Left renal pelvis (tissue), 4 donors: ENCODE measurements at regions not wholly inside any gene's neighbourhood (a gene's known extent, or its start where the extent isn't known, plus 50 kb on each side); places are given as distances from the start of the nearest gene placed in this dataset.
"Not testable (repeated sequence)": the region's sequence is repeated elsewhere in the genome, so short reads cannot be mapped to it uniquely, and the experiment has no call there.

Source experiments
- DNase-seq, 4 donors: peaks; one replicate each; pipeline ENCODE4 v3.0.0-alpha.2; 2013; ENCODE audit warnings: low read depth in 4 of 4, low spot score in 3 of 4

DNA sequence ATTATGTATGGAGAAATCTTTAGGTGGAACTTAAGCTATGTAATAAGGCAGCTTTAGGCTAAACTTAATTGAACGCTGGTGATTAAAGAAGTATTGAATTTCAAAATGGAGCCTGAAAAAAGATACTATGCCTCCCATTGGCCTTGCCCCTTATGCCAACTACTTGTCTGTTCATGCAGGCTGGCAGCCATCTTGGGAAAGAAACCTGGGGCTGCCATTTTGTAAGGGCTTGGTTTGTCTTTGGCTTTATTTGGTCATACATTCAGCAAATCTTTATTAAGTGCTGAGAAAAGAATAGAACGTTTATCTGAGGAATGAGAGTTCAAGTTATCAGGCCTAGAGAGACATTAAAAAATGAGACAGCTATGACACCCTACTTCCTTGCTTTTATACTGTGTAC, 231.3 kb downstream of the KCNE4 start:
- DNase-seq: no peak

DNA sequence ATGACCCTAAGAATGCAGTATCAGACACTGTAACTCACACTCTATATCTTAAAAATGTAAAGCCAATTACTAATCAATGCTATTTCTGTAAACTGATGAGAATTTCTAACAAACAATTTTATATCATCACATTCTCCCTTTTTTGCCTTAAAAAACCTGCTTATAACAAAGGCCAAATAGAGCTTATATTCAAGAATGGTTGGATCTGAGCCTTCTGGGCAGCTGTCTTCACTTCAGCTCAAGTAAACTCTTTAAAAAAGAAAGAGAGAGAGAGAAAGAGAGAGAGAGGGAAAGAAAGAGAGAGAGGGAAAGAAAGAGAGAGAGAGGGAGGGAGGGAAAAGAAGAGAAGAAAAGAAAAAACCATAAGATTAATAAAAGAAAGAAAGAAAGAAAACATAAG, 231.8 kb downstream of the KCNE4 start:
- no peak for DNase-seq

DNA sequence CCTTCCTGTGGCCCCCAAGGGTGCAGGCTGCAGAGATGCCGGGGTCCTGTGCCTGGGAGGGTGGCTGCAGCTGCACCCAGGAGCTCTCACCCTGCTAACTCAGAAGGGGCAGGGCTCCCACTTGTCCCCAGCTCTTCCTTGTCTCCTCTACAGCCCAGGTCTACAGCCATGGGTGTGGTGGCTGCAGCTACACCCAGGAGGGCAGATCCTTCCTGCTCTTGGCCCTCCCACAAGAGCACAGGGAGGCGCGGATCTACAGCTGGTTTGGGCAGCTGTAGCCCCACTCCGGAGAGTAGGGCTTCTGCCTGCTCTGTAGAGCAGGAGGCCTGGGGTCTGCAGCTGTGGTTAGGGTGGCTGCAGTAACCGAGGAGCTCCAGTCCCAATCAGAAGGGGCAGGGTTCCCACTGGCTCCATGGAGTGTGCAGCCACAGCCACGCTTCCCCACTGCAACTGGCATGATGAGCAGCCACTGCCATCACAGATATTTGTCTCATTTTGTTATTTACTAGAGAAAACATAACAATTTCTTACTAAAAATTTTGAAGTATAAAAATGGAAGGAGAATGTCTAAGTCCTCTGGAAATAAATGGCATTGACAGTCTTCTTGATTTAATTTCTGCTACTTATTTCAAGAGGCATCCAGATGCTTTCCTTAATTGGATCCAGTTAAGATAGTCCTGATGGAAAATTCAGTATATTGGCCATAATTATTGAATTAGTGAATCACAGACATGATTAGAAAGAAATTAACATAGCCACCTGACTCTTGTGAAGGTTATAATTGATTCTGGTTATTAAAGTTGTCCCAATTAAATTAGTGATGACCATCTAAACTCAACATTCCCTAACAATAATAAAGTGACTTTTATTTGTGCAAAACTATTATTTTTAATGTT, 233.6 kb downstream of the KCNE4 start:
- no peak for DNase-seq

DNA sequence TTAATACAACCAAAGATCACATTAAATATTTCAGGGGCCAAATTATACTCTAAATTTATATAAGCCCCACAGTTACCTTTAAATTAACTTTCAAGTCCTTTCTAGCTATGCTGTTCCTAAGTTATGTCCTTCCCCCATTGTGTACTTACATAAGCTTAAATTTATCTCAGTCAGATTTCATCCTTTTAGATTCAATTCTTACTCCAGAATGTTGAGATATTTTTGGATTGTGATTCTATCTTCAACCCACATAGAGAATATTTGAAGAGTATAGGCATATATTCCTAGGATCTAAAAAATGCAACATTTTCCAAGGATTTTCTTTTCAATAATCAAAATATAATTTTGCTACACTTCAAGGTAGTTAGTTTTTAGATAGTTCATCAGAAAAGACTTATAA, 242.8 kb downstream of the KCNE4 start:
- DNase-seq: no peak

DNA sequence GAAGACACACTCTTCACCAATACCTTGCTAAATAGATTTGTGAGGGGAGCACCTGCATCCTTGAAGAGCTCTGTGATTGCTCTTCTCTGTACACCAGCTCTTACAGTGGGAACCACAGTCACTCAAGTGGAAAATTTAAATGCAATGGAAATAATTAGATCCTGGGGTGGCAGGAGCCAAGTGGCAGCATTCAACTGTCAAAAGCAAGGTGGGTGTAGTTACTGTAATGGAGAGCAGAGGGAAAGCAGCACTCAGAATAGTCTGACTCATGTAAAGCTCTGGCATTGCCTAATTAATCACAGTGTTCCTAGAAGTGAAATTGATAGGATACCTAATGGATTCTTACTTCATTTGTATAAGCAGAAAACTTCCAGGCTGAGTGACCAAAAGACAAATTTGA, 245.8 kb downstream of the KCNE4 start:
- DNase-seq: no peak

DNA sequence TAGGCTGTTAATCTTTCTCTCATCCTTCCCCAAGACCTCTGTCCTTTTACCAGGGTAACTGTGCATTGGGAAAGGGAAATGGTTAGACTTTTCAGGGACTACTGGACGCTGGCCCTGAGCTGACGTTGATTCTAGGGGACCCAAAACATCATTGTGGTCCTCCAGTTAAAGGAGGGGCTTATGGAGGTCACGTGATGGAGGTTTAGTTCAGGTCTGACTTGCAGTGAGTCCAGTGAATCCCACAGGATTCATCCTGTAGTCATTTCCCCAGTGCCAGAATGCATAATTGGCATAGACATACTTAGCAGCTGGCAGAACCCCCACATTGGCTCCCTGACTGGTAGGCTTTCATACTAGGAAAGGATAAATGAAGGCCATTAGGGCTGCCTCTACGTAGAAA, 246.3 kb downstream of the KCNE4 start:
- DNase-seq: not testable (repeated sequence)

DNA sequence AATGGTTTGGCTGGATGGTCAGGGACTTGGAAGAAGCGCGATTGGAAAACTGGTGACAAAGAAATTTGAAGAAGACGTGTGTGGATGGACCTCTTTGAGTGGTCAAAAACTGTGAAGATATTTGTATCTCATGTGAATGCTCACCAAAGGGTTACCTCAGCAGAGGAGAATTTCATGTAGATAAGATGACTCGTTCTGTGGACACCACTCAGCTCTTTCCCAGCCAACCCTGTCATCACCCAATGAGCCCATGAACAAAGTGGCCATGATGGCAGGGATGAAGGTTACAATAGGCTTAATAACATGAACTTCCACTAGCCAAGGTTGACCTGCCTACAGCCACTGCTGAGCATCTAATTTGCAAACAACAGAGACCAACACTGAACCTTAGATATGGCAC, 248.3 kb downstream of the KCNE4 start:
- DNase-seq: no peak

DNA sequence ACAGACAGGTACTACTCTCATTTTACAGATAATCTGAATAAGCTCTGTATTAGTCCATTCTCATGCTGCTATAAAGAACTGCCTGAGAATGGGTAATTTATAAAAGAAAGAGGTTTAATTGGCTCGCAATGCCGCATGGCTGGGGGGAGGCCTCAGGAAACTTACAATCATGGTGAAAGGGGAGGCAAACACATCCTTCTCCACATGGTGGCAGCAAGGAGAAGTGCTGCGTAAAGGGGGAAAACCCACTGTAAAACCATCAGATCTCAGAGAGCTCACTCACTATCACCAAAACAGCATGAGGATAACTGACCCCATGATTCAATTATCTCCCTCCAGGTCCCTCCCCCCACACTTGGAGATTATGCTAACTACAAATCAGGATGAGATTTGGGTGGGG, 254.4 kb downstream of the KCNE4 start:
- no peak for DNase-seq

DNA sequence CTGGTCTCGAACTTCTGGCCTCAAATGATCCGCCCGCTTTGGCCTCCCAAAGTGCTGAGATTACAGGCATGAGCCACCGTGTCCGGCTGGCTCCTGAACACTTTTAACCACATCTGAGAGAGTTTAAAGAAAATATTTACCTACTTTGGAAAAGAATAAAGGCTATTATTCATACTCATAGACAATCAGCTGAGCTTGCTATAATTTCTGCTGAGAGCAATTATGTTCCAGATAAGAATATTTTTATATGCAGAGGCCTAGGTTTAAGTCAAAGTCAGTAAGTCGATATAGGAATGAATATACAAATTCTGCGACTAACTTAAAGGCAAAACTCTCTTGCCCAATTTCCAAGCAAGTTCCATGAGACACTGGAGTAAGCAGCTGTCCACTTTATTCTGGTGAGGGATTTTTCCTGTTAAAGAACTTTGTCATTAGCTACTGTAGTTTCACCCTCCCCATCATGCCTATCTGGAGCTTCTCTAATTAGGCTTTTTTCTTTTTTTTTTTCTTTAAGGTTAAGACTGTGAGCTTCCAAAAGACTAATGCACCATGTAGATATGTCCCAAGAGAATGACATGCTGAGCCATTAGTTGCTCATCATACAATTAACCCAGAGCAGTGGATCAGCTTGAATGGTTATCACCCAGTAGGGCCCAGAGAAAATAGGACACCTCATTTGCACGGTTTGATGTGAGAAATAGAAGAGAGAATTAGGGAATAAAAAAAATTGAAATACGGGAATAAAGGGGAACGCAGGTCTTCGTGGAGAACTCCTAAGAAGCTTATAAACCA, 260.1 kb downstream of the KCNE4 start:
- no peak for DNase-seq

DNA sequence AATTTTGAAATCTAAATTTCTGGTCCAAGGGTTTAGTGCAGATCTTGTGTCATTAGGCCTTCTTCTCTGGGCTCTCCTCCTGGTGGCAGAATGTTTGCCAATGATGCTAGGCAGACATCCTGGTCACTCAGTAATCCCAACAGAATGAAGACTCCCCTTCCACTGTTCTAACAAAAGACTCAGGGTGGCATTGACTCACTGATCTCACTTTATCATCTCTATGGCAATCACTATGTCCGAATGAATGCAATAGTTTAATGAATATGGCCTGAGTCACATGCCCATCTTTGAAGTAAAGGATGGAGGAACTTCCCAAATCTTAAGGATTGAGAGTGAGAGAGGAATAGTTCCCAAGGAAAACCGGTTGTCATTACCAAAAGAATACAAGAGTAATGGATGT, 261.1 kb downstream of the KCNE4 start:
- no peak for DNase-seq

DNA sequence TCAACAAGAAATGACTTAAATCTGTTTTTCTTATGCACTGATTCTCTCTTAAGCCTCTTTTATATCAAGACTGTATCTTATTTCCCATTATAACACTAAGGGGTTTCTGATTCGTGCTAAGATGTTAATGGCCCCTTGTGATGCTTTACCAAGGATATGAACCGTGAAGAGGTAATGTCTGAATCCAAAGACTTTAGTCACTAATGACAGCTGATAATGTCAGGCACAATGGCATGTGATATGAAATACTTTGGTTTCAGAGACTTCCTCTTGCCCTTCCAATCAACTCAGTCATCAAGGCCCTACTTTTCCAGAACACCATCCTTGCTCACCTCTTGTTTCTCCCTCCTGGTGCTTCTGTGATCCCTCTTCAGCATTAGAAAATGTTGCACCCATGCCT, 262.8 kb downstream of the KCNE4 start:
- no peak for DNase-seq

DNA sequence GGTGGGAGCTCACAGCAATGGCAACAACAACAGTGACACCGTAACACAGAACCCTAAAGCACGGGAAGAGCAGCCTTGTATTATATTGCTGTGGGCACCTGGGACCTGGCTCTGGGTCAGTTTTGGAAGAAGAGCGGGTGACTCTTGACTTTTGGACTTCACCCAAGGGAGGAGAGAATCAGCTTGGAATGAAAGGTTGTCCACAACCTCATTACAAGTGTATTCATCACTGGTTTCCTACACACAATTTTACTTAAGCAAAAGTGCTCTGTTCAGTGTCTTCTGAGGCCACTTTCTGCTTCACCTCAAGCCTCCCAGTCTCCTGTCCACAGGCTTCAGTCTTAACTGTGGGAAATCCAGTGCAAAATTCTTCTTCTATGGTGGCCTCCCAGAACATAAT, 263.8 kb downstream of the KCNE4 start:
- DNase-seq: no peak

DNA sequence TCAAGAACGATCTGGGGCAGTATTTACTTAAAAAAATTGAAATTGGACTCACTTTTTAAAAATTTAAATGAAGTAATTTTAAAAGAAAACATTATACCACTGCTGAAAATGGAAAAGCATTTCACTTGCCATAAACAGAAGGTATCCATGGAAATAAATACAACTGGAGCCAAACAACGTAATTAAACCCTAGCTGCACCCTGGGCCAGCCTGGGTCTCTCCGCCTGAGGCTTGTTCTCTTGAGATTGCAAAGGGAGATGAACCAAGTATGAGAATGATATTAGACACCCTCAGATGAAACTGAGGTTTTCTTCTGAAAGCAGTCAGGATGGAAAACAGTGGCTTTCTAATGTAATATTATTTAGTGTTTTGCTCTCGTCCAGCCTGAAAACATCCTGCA, 264.4 kb downstream of the KCNE4 start:
- DNase-seq: no peak

DNA sequence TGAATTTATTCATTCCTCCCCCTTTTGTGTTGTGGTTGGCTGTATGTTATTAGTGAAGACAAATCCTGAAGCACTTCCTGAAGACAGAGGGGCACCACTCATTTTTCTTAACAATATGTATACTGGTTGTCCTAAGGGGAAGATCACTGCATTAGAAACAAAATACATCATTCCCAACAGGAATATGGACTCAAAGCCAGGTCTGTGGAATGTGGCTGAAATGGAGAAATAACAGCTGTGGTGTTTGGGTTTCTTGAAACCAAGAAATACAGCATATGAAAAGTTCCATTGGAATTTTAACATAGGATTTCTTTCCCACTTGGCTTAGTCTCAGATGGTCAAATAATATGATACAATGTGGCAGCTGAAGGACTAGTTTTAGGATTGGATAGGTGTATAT, 267.6 kb downstream of the KCNE4 start:
- DNase-seq: no peak

DNA sequence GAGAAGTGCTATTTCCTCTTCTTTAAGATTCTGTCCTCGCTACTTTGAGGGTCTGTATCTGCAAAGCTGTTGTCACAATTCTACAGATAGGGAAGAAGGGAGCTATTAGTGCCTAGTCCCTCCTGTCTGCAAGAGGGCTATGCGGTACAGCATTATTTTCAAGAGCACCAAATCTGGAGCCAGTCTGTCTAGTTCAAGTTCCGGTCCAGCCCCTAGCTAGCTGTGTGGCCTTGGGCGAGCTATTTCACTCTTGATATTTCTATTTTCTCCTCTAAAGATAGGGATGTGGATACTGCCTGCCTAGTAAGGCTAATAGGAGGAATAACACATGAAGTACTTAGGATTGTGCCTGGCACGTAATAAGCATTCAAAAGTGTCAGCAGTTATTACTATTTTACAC, 272.4 kb downstream of the KCNE4 start:
- DNase-seq: no peak

DNA sequence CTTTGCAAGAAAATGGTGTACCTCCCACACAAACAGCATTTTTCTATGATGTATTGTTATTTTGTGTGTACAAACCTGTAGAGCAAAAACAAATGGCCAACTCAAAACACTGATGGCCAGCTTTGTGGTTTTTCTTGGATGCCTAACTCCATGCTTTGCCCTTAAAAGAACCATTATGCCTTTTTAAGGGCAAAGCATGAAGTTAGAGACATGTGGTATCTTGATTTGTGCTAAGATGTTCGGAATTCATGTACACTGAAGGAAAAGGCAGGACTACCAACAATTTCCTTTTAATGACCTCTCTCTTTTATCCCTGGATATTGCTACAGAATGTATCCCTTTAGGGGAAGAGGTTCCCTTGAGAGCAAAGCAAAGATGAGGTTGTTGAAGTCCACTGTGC, 273.6 kb downstream of the SCG2 start:
- DNase-seq: no peak

DNA sequence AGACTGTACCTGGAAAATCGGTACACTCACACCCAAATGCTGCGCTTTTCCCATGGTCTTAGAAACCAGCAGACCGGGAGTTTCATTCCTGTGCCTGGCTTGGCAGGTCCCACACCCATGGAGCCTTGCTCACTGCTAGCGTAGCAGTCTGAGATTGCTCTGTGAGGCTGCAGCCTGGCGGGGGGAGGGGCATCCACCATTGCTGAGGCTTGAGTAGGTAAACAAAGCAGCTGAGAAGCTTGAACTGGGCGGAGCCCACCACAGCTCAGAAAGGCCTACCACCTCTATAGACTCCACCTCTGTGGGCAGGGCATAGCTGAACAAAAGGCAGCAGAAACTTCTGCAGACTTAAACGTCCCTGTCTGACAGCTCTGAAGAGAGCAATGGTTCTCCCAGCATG, 271.4 kb downstream of the SCG2 start:
- DNase-seq: not testable (repeated sequence)

DNA sequence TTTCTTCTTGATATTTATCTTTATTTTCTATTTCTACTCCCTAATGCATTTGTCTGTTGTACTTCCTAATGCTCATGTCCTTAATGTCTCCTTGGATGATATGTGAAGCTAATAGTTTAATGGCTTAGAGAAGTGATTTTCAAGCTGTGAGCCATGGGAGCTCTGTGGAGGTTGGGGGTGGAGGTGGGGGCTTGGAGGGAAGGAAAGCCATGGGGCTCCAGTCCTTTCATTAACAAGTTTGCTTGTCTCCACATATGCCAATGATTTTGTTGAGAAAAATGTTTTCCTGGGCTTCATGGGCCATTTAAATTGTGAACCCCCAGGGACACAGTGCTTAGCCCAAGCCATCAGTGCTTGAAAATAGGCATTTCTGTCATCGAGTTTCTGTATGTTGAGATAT, 264.1 kb downstream of the SCG2 start:
- DNase-seq: no peak

DNA sequence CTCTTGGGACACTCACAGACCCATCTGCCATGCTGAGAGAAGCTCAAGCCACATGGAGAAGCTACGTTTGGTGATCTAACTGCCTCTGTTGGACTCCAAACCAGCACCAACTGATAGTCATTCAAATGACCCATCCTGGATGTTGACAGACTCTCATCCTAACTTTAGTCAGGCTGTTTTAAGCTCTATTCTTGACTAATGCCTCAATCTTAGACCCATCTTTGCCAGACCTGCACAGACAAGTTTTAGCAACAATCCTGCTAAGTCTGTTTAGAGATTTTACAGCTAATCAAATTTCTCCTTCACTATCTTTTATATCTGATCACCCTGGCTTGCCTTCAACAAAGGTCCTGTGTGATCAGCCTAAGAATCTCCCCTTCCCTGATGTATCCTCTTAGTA, 245.1 kb downstream of the SCG2 start:
- no peak for DNase-seq

DNA sequence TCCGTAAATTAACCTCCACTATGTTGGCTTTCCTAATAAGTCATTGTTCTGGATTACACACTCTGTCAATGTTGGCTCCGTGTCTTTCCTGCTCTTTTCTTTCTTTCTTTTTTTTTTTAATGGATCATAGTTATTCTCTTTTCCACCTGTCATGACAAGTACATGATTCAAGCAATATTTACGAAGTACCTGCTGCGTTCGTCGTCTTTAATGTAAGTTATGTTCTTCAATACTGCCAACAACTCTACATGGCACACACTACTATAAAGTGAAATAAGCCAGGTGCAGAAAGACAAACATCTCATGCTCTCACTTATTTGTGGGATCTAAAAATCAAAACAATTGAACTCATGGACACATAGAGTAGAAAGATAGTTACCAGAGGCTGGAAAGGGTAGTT, 239.1 kb downstream of the SCG2 start:
- DNase-seq: no peak

DNA sequence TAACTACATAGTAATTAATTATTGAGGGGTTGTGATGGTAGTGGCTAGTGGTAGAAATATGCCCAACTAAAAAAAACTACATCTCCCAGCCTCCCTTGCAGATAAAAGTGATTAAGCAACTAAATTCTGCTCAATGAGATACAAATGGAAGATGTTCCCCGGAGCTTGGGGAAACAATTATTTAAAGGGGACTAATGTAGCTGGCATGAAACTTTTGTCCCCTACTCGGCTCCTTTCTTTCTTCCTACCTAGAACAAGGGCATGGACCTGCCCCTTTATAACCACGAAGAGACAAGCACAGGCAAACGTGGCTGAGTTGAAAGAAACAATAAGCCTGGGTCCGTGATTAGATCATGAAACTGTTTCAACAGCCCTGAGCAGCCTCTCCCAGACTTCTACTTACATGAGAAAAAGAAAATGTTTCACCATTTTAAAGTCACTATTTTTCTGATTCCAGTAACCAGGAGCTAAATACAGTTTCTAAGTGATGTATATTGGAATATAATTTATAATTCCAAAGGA, 236.9 kb downstream of the SCG2 start:
- no peak for DNase-seq

DNA sequence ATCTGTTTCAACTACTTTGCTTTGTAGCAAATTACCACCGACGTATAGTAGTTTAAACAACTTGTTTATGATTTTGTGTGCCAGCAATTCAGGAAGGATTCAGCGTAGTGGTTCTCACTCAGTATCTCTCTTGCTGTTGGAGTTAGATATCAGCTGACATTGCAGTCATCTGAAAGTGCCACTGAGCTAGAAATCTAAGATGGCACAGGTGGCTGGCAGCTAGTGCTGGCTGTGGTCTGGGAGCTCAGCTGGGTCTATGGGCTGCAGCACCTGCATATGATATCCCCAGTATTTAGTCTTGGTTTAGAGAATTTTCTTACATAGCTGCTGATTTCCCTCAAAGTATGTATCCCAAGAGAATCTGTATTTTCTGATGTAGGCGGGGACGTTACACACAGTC, 235.6 kb downstream of the SCG2 start:
- DNase-seq: no peak
